Heart right ventricle (tissue), 16 donors: ENCODE measurements at regions not wholly inside any gene's neighbourhood (a gene's known extent, or its start where the extent isn't known, plus 50 kb on each side); places are given as distances from the start of the nearest gene placed in this dataset.

Experiments used
- ATAC-seq, 8 donors: fragments of 200-7000 bp; cut with Tn5 transposase; one replicate each; pipeline ENCODE4 v1.9.1; 2020; ENCODE audit warnings: mild to moderate bottlenecking in 8 of 8, moderate library complexity in 8 of 8, moderate number of reproducible peaks in 1 of 8
- DNase-seq, 2 donors: peaks; one replicate each; pipeline ENCODE4 v3.0.0-alpha.2; 2020
- H3K27ac ChIP-seq, 10 donors: fragments of 200-600 bp; sonication (generic) in 2 of 10; one replicate each; pipeline versions ENCODE4 v1.5.0 to v1.8.0; 2020 to 2022; ENCODE audit warnings: mild to moderate bottlenecking in 3 of 10
- H3K27me3 ChIP-seq, 7 donors: fragments of 200-600 bp; one replicate each; pipeline ENCODE4 v1.8.0; 2021 to 2022; ENCODE audit warnings: mild to moderate bottlenecking in 2 of 7
- H3K36me3 ChIP-seq, 9 donors: fragments of 200-600 bp; sonication (generic) in 1 of 9; one replicate each; pipeline versions ENCODE4 v1.5.0 to v1.8.0; 2020 to 2022; ENCODE audit warnings: mild to moderate bottlenecking in 2 of 9
- H3K4me1 ChIP-seq, 9 donors: fragments of 200-600 bp; sonication (generic) in 1 of 9; one replicate each; pipeline versions ENCODE4 v1.5.0 to v1.8.0; 2020 to 2022; ENCODE audit warnings: mild to moderate bottlenecking in 4 of 9
- H3K4me3 ChIP-seq, 10 donors: fragments of 200-600 bp; sonication (generic) in 2 of 10; one replicate each; pipeline versions ENCODE4 v1.5.0 to v1.8.0; 2020 to 2022; ENCODE audit warnings: mild to moderate bottlenecking in 7 of 10, moderate library complexity in 2 of 10
- H3K9me3 ChIP-seq, 11 donors: fragments of 200-600 bp in 10 of 11; sonication (generic) in 2 of 11; one replicate each; pipeline versions ENCODE4 v1.5.0 to v1.8.0; 2013 to 2022; ENCODE audit warnings: mild to moderate bottlenecking in 2 of 11, control low read depth in 1 of 11, moderate library complexity in 1 of 11
- WGBS, 2 donors: extraction: QIAGEN DNeasy Blood & Tissue Kit; methylation state at CpG; one replicate each; pipeline ENCODE4 v1.1.7; 2013; ENCODE audit warnings: inconsistent platforms in 1 of 2; 5-methylcytosine and 5-hydroxymethylcytosine counted together
- intact Hi-C, 10 donors: fragments of 100-400 bp; cut with DNase I; formaldehyde crosslinking; loops; one replicate each; pipeline versions ENCODE4 v1.11.1 to v1.14.2; 2022
- TF ChIP-seq, protein P1 (sequence below), 9 donors: fragments of 200-600 bp; sonication (generic) in 2 of 9; IDR thresholded peaks; one replicate each; pipeline versions ENCODE4 v1.5.0 to v1.8.0; 2021 to 2022; ENCODE audit warnings: antibody characterized with exemption in 9 of 9, mild to moderate bottlenecking in 5 of 9, moderate library complexity in 1 of 9
- donor health status: Arrhythmogenic right ventricular cardiomyopathy.
- donor health status: ischemic (EF 13 %, LVEDD 7.1; RV severe dilation, severe dysfunction).
- donor health status: healthy with polysubstance abuse.
- donor health status: DM: no; HTN: yes; CAD: no.
- donor health status: DM: no; HTN: no; CAD: no.
- donor health status: ischemic (EF 25% LVEDD 6.9; RV normal size, moderate dysfunction).
- donor health status: ischemic (EF 25% LVEDD 5.7; RV mildly dilated, moderate dysfunction).
- donor health status: healthy.
- donor health status: DM: yes; HTN: yes; CAD: no.
- donor health status: Ischemic cardiomyopathy.
- donor health status: ischemic (EF 35%, LVEDD 5.7; RV mildly dilated, moderate dysfunction).
- donor health status: nonischemic (EF 11% LVEDD 7.7; RV severe dilation, severe dysfunction).
- donor health status: DM: yes; HTN: yes; CAD: no.
- donor health status: PGD.
- donor health status: ischemic (EF 29% LVEDD 5.4; RV normal size, mild dysfunction).
- donor health status: nonischemic (EF 23%, LVEDD 6.1; RV moderate dilation, normal function).

DNA sequence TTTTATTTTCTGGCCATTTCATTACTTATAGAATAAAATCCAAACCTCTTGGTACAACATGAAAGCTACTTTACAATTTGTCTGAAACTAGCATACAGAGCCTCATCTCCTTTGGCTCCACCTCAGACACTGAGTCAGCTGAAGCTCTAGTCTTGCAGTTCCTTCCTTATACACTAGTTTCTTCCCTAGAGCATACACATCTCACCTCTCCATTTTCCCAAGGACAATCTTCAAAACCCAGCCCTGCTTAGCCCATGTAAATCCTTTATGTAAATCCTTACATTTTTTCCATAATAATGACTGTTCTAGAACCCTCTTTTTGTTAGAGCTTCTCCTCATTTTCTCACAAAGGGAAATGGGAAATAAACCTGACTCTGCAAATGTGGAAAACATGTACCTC is 463.4 kb downstream of the SLC16A7 start:
- H3K9me3 ChIP-seq, result no peaks in the 10 kb centered on the region
- no peak for ATAC-seq
- DNase-seq, result no peak
- H3K27ac ChIP-seq, result no peak overlapping the region
- no peaks in the 10 kb centered on the region for H3K36me3 ChIP-seq
- TF ChIP-seq, protein P1, sequence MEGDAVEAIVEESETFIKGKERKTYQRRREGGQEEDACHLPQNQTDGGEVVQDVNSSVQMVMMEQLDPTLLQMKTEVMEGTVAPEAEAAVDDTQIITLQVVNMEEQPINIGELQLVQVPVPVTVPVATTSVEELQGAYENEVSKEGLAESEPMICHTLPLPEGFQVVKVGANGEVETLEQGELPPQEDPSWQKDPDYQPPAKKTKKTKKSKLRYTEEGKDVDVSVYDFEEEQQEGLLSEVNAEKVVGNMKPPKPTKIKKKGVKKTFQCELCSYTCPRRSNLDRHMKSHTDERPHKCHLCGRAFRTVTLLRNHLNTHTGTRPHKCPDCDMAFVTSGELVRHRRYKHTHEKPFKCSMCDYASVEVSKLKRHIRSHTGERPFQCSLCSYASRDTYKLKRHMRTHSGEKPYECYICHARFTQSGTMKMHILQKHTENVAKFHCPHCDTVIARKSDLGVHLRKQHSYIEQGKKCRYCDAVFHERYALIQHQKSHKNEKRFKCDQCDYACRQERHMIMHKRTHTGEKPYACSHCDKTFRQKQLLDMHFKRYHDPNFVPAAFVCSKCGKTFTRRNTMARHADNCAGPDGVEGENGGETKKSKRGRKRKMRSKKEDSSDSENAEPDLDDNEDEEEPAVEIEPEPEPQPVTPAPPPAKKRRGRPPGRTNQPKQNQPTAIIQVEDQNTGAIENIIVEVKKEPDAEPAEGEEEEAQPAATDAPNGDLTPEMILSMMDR (IDR thresholded peaks at IDR 0.05), result no peak
- H3K27me3 ChIP-seq, result no peaks in the 10 kb centered on the region
- intact Hi-C loops, result loop anchor here in 1 of 10 donors (5.0 kb wide), 1 partner anchor 473 kb away; no protein-coding TSS in a partner anchor
- no peaks in the 10 kb centered on the region for H3K4me1 ChIP-seq
- H3K4me3 ChIP-seq, result no peak overlapping the region

DNA sequence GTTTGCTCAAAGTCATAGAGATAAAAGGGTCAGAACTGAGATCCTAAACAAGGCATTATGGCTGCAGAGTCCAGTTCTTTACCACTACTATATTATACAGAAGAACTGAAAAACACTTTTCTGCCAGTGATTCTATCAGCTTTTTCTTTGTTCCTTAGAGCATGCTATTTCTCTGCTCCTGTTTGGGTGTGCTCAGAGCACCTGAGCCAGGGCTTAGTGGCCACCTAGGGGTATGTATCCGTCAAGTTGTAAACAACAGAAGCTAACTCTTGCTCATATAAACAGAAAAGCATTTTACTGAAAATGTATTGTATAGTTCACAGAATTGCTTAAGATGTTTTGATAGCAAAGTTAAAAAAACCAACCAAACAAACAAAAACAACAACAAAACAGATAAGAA is 470.8 kb downstream of the SLC16A7 start:
- intact Hi-C loops, result no loop called here
- Histone ChIP-seq H3K27ac (no peak overlapping the region), H3K4me1 (no peaks in the 10 kb centered on the region), H3K27me3 (no peaks in the 10 kb centered on the region), H3K4me3 (no peak overlapping the region), H3K9me3 (no peaks in the 10 kb centered on the region), H3K36me3 (no peaks in the 10 kb centered on the region)
- DNase-seq (no peak), ATAC-seq (no peak)
- TF ChIP-seq, protein P1 (IDR thresholded peaks at IDR 0.05), result no peak
- 87 to 98% methylated on average over 1 of the region's 1 CpG for WGBS, 2 donors

DNA sequence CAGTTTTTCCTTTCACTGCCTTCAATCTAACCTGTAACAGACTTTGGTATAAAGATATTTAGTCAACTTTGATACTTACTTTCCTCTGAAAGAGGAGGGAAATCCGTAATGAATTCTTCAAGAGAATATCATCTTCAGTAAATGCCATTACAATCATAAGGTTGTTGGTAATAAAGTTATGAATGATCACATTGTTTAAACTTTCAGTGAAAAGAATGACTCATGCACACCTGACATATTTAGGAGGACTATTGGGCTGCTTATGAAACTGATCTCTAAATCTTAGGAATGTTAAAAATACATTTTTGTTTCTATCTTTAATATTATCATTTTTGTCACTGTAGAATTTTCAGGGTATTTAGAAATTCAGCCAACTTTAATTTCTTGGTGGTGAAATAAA is 474.7 kb downstream of the SLC16A7 start:
- DNase-seq (no peak), ATAC-seq (no peak)
- Histone ChIP-seq H3K36me3 (no peaks in the 10 kb centered on the region), H3K9me3 (no peaks in the 10 kb centered on the region), H3K27ac (no peak overlapping the region), H3K27me3 (no peaks in the 10 kb centered on the region), H3K4me3 (no peak overlapping the region), H3K4me1 (peaks cover 0 to 2% (median 0%) of the 10 kb centered on the region in 9 donors)
- TF ChIP-seq, protein P1 (IDR thresholded peaks at IDR 0.05), result no peak
- intact Hi-C loops, result no loop called here
- WGBS, 2 donors, result 72 to 85% methylated on average over 1 of the region's 1 CpG

DNA sequence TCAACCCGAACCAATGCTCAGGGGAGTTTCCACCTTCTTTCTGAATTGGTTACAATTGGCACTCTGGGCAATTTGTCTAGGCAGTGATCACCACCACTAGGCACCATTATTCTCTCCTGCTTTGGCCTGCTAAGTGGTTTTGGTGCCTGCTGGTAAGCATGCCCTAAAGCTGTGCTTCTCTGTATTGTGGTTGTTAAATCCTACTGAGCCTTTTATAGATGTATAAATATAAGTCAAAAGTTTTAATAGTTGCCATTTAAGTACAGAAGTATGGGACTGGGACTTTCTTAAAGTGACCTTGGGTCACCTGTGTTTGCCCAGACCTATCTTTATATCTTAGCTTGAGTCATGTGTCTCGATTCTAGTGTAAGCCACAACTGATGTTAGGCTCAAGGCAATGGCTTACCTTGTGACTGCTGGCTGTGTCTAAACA is 475.9 kb downstream of the SLC16A7 start:
- TF ChIP-seq, protein P1 (IDR thresholded peaks at IDR 0.05), result no peak
- WGBS, 2 donors, result 78 to 80% methylated on average over 2 of the region's 2 CpGs
- ATAC-seq (no peak), DNase-seq (no peak)
- H3K27me3 ChIP-seq, result no peaks in the 10 kb centered on the region
- H3K9me3 ChIP-seq, result no peaks in the 10 kb centered on the region
- intact Hi-C loops, result no loop called here
- no peak overlapping the region for H3K27ac ChIP-seq
- H3K36me3 ChIP-seq, result no peaks in the 10 kb centered on the region
- H3K4me1 ChIP-seq, result peaks cover 0 to 2% (median 0%) of the 10 kb centered on the region in 9 donors
- no peak overlapping the region for H3K4me3 ChIP-seq

DNA sequence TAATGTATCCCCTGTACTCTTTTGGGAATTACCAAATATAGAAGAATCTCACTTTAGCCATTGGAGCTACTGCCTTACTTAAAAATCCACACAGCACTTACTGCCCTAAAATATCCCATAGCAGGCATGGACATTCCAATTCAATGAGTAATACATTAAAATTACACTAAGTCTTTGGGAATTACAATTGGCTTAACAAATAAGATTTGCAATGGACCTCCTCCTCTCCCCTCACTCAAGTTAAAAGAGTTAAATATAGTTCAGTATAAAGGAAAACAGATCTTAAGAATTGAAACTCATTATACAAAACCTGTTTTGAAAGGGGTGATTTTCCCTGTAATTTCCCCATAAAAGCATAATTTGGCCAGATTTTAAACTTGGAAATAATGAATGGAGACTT is 477.1 kb downstream of the SLC16A7 start:
- DNase-seq (no peak), ATAC-seq (no peak)
- TF ChIP-seq, protein P1 (IDR thresholded peaks at IDR 0.05), result no peak
- Histone ChIP-seq H3K27ac (no peak overlapping the region), H3K4me1 (peaks cover 0 to 2% (median 0%) of the 10 kb centered on the region in 9 donors), H3K9me3 (no peaks in the 10 kb centered on the region), H3K4me3 (no peak overlapping the region), H3K27me3 (no peaks in the 10 kb centered on the region), H3K36me3 (no peaks in the 10 kb centered on the region)
- intact Hi-C loops, result no loop called here
